Adrenal gland (tissue), 9 donors: ENCODE measurements at regions not wholly inside any gene's neighbourhood (a gene's known extent, or its start where the extent isn't known, plus 50 kb on each side); places are given as distances from the start of the nearest gene placed in this dataset.
A peak's percentile ranks its signal among the peaks of the same experiment; 100 is the strongest.

Experiments
- DNase-seq, 7 donors: peaks; one replicate each; pipeline ENCODE4 v3.0.0-alpha.2; 2019 to 2020
- H3K27ac ChIP-seq, 5 donors: fragments of 200-600 bp; sonication (generic) in 4 of 5; 1 replicate in 3 of 5; 2 replicates in 2 of 5; pipeline versions ENCODE4 v1.5.1 to v1.8.0; 2016 to 2020; ENCODE audit warnings: mild to moderate bottlenecking in 1 of 5
- H3K27me3 ChIP-seq: fragments of 200-600 bp; 2 replicates; pipeline ENCODE4 v1.8.0; 2021
- H3K36me3 ChIP-seq, 2 donors: fragments of 200-600 bp; replicated peaks in 1 of 2; 1 replicate in 1 of 2; 2 replicates in 1 of 2; pipeline versions ENCODE4 v1.5.1 to v1.8.0; 2018 to 2022
- H3K4me1 ChIP-seq, 2 donors: fragments of 200-600 bp; replicated peaks in 1 of 2; 1 replicate in 1 of 2; 2 replicates in 1 of 2; pipeline versions ENCODE4 v1.5.1 to v1.8.0; 2018 to 2021
- H3K4me3 ChIP-seq, 4 donors: fragments of 200-600 bp; sonication (generic) in 3 of 4; one replicate each; pipeline ENCODE4 v1.5.1; 2016 to 2018
- H3K9me3 ChIP-seq, 3 donors: fragments of 200-600 bp; sonication (generic) in 1 of 3; replicated peaks in 1 of 3; 1 replicate in 2 of 3; 2 replicates in 1 of 3; pipeline versions ENCODE4 v1.5.1 to v1.8.0; 2016 to 2021
- POLR2A ChIP-seq, 2 donors: fragments of 450-650 bp; IDR thresholded peaks; one replicate each; pipeline ENCODE4 v1.6.1; 2017; ENCODE audit warnings: antibody characterized with exemption in 2 of 2, mild to moderate bottlenecking in 2 of 2, moderate library complexity in 1 of 2
- WGBS, 4 donors: extraction: QIAGEN DNeasy Blood & Tissue Kit in 2 of 4; methylation state at CpG; one replicate each; pipeline versions ENCODE4 v1.1.5 to v1.1.7; 2013 to 2017; 5-methylcytosine and 5-hydroxymethylcytosine counted together
- intact Hi-C, 2 donors: fragments of 100-400 bp; cut with DNase I; formaldehyde crosslinking; loops; one replicate each; pipeline versions ENCODE4 v1.14.1 to v1.15.0; 2022 to 2023
- TF ChIP-seq, protein P1 (sequence below), 6 experiments: fragments of 450-650 bp in 4 of 6; fragments of 200-600 bp in 2 of 6; sonication (generic) in 1 of 6; IDR thresholded peaks; 1 replicate in 5 of 6; 2 replicates in 1 of 6; pipeline versions ENCODE4 v1.5.1 to v1.8.0; 2016 to 2021; ENCODE audit warnings: antibody characterized with exemption in 6 of 6, mild to moderate bottlenecking in 2 of 6, moderate library complexity in 1 of 6
- donor health status: healthy with polysubstance abuse.
- donor health status: Bipolar disorder and iron deficiency.
- donor health status: DM: yes; HTN: yes; CAD: no.
- donor health status: DM: no; HTN: no; CAD: no.
- donor health status: DM: no; HTN: no; CAD: no.

- H3K36me3 ChIP-seq, result no peaks in the 10 kb centered on the region
- intact Hi-C loops, result no loop called here
- H3K9me3 ChIP-seq, result no peaks in the 10 kb centered on the region
- TF ChIP-seq, protein P1, sequence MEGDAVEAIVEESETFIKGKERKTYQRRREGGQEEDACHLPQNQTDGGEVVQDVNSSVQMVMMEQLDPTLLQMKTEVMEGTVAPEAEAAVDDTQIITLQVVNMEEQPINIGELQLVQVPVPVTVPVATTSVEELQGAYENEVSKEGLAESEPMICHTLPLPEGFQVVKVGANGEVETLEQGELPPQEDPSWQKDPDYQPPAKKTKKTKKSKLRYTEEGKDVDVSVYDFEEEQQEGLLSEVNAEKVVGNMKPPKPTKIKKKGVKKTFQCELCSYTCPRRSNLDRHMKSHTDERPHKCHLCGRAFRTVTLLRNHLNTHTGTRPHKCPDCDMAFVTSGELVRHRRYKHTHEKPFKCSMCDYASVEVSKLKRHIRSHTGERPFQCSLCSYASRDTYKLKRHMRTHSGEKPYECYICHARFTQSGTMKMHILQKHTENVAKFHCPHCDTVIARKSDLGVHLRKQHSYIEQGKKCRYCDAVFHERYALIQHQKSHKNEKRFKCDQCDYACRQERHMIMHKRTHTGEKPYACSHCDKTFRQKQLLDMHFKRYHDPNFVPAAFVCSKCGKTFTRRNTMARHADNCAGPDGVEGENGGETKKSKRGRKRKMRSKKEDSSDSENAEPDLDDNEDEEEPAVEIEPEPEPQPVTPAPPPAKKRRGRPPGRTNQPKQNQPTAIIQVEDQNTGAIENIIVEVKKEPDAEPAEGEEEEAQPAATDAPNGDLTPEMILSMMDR (IDR thresholded peaks at IDR 0.05), result no peak
- no peak for TF ChIP-seq POLR2A (IDR thresholded peaks at IDR 0.05)
- no peak for DNase-seq
- no peak overlapping the region for H3K4me3 ChIP-seq
- H3K4me1 ChIP-seq, result peaks cover 0 to 4% of the 10 kb centered on the region in 2 donors
- H3K27me3 ChIP-seq, result no peaks in the 10 kb centered on the region
- peak overlapping the region in 2 of 5 donors; percentile 62 to 73 for H3K27ac ChIP-seq
- 67 to 73% (median 68%) methylated on average over 7 of the region's 7 CpGs for WGBS, 4 donors
These were observed 179.2 kb upstream of the AUTS2 start for GRCh38 chr7:69418869-69419670.

DNA sequence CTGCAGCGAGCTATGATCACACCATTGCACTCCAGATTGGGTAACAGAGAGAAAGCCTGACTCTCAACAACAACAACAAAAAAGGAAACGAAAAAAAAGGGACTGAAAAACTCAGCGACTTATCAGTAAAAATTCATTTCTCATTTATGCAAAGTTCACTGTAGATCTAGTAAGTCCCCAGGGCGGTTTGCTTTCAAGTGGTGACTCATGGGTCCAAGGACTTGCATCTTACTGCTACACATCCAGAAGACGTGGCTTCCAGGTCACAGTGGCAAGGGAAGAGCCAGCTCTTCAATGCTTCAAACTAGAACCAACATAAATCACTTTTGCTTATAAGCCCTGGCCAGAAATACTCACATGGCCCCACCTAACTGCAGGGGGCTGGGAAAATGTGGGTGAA lies 178.3 kb upstream of the AUTS2 start:
- 39 to 50% (median 42%) methylated on average over 5 of the region's 5 CpGs for WGBS, 4 donors
- Histone ChIP-seq H3K4me1 (peaks cover 0 to 4% of the 10 kb centered on the region in 2 donors), H3K27ac (peak overlapping the region in 2 of 5 donors; percentile 62 to 73), H3K4me3 (no peak overlapping the region), H3K9me3 (no peaks in the 10 kb centered on the region), H3K36me3 (no peaks in the 10 kb centered on the region), H3K27me3 (no peaks in the 10 kb centered on the region)
- TF ChIP-seq POLR2A (IDR thresholded peaks at IDR 0.05), result no peak
- TF ChIP-seq, protein P1 (IDR thresholded peaks at IDR 0.05), result no peak
- peak; percentile 75 to 91 (median 90) for DNase-seq
- intact Hi-C loops, result no loop called here

GRCh38 chr7:69422574-69422985 lies 175.7 kb upstream of the AUTS2 start:
- H3K4me3 ChIP-seq, result no peak overlapping the region
- TF ChIP-seq POLR2A (IDR thresholded peaks at IDR 0.05), result no peak
- TF ChIP-seq, protein P1 (IDR thresholded peaks at IDR 0.05), result no peak
- DNase-seq, result no peak
- H3K27ac ChIP-seq, result no peak overlapping the region
- no peaks in the 10 kb centered on the region for H3K9me3 ChIP-seq
- peaks cover 0 to 4% of the 10 kb centered on the region in 2 donors for H3K4me1 ChIP-seq
- intact Hi-C loops, result no loop called here
- H3K27me3 ChIP-seq, result no peaks in the 10 kb centered on the region
- 56 to 77% (median 63%) methylated on average over 4 of the region's 4 CpGs for WGBS, 4 donors
- H3K36me3 ChIP-seq, result no peaks in the 10 kb centered on the region

DNA sequence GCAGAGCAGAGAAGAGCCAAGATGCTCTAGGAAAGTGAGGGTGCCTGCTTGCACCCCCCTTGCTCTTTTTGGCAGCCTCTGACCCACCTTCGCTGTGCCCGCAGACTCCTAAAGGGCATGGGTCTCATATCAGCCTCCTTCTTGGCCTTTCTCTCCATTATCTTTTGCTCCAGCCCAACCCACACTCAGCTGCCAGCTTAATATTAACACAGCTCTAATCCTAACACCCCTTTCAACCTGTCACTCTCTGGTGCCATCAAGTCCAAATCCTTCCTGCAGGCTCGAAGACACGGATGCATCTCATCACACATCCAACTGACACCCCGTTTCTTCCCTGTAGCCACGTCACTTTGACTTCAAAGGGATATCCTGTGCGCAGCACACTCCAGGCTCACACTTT lies 171.6 kb upstream of the AUTS2 start:
- Histone ChIP-seq H3K36me3 (no peaks in the 10 kb centered on the region), H3K9me3 (no peaks in the 10 kb centered on the region), H3K4me3 (no peak overlapping the region), H3K4me1 (peaks cover 0 to 12% of the 10 kb centered on the region in 2 donors), H3K27ac (no peak overlapping the region), H3K27me3 (no peaks in the 10 kb centered on the region)
- no peak for DNase-seq
- intact Hi-C loops, result no loop called here
- WGBS, 4 donors, result 86 to 89% (median 88%) methylated on average over 7 of the region's 7 CpGs
- TF ChIP-seq, protein P1 (IDR thresholded peaks at IDR 0.05), result no peak
- no peak for TF ChIP-seq POLR2A (IDR thresholded peaks at IDR 0.05)
